ENCODE measurements at regions not wholly inside any gene's neighbourhood (a gene's known extent, or its start where the extent isn't known, plus 50 kb on each side); places are given as distances from the start of the nearest gene placed in this dataset.

DNA sequence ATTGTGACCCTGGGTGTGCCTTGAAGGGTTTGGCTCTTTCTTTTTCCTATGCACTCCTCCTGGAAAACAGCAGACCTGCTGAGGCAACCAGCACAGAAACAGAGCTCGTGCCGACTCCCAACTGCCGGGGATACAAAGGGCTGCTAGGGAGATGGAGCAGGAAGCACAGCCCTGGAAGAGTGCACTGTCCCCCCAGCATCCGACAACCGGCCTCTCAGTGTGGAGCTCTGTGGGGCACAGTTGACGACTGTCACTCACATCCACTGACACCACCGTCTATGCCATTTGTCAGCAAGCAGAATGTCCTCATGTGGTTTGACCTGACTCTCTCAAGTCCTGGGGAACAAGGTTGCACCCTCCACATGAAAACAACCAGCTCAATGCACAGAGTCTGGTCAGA is 290.4 kb downstream of the TNS1 start:
- 78 to 88% methylated on average over 7 of the region's 7 CpGs for WGBS, 2 donors
- DNase-seq: no peak
- intact Hi-C loops (cut with DNase I): loop anchor here (10.0 kb wide), 1 partner anchor 1028 kb away; no protein-coding TSS in a partner anchor

DNA sequence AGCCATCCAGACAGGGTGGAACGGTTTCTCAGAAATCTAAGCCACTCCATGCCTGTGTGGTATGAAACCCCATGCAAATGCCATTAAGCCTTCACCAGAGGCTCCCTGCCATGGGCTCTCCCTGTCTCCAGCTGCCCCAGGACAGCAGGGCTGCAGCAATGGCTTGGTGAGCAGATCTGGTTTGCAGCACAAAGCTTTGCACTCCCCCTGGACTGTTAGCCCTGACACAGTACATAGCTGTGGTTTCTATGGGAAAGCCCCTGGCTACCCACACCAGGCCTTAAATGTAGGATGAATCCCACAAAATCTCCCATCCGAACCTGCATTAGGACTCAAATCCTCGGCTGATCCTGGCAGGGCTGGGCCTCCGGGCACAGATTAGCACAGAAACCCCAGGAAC is 291.6 kb downstream of the TNS1 start:
- no peak for ATAC-seq
- 78 to 85% methylated on average over 4 of the region's 4 CpGs for WGBS, 2 donors

More for the DNA sequence above, 290.4 kb downstream of the TNS1 start:
- H3K27me3 ChIP-seq: no peaks in the 10 kb centered on the region
- no peak for ATAC-seq
- H3K9me3 ChIP-seq: no peaks in the 10 kb centered on the region
- no peak overlapping the region for H3K27ac ChIP-seq
- no peak for TF ChIP-seq CTCF (IDR thresholded peaks at IDR 0.05)
- no peak for TF ChIP-seq POLR2A (IDR thresholded peaks at IDR 0.05)
- no peaks in the 10 kb centered on the region for H3K4me1 ChIP-seq
- no peak overlapping the region for H3K4me3 ChIP-seq
- H3K36me3 ChIP-seq (replicated peaks in 1 of 2; ENCODE audit: insufficient read depth in 1 of 2, low read depth in 2 of 2): no peaks in the 10 kb centered on the region

DNA sequence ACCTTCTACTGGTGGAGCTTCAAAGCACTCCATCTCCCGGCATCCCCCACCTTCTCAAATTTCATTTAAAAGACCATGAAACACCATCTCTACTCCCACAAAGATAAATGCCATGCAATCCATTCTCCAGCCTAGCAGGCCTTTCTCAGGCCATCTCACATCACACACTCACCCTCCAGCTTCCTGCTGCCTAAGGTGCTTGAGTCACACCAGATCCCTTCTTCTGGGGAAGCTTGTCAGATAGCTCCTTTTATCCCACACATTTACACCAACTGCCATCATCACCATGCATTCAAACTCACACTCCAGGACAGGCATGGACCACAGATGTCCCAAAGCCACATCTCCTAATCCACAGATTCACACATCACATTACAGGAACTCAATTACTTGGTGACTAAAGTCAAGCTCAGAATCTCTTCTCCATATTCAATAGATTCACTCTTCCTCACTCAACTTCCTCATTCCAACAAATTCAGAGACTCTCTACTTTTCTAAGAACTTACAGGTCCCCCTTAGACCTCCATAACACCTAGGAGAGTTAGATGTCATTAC is 292.5 kb downstream of the TNS1 start:
- 79 to 88% methylated on average over 1 of the region's 1 CpG for WGBS, 2 donors
- no peak overlapping the region for H3K27ac ChIP-seq
- H3K36me3 ChIP-seq (replicated peaks in 1 of 2; ENCODE audit: insufficient read depth in 1 of 2, low read depth in 2 of 2): no peaks in the 10 kb centered on the region
- no peak for ATAC-seq
- no peaks in the 10 kb centered on the region for H3K9me3 ChIP-seq
- no peak overlapping the region for H3K4me3 ChIP-seq
- H3K27me3 ChIP-seq: no peaks in the 10 kb centered on the region
- intact Hi-C loops (cut with DNase I): loop anchor here (10.0 kb wide), 1 partner anchor 1025 kb away; no protein-coding TSS in a partner anchor
- DNase-seq: no peak
- no peaks in the 10 kb centered on the region for H3K4me1 ChIP-seq
- TF ChIP-seq CTCF (IDR thresholded peaks at IDR 0.05) (no peak), POLR2A (IDR thresholded peaks at IDR 0.05) (no peak)

More for the DNA sequence above, 291.6 kb downstream of the TNS1 start:
- TF ChIP-seq CTCF (IDR thresholded peaks at IDR 0.05) (no peak), POLR2A (IDR thresholded peaks at IDR 0.05) (no peak)
- no peak overlapping the region for H3K27ac ChIP-seq
- no peaks in the 10 kb centered on the region for H3K27me3 ChIP-seq
- no peaks in the 10 kb centered on the region for H3K36me3 ChIP-seq (replicated peaks in 1 of 2; ENCODE audit: insufficient read depth in 1 of 2, low read depth in 2 of 2)
- no peaks in the 10 kb centered on the region for H3K4me1 ChIP-seq
- intact Hi-C loops (cut with DNase I): loop anchor here (10.0 kb wide), 1 partner anchor 1026 kb away; no protein-coding TSS in a partner anchor
- H3K4me3 ChIP-seq: no peak overlapping the region
- no peaks in the 10 kb centered on the region for H3K9me3 ChIP-seq
- no peak for DNase-seq

GRCh38 chr2:217709478-217710210 is 293.2 kb downstream of the TNS1 start:
- Histone ChIP-seq H3K27ac (no peak overlapping the region), H3K27me3 (no peaks in the 10 kb centered on the region), H3K36me3 (replicated peaks in 1 of 2; ENCODE audit: insufficient read depth in 1 of 2, low read depth in 2 of 2) (no peaks in the 10 kb centered on the region), H3K4me3 (no peak overlapping the region), H3K9me3 (no peaks in the 10 kb centered on the region), H3K4me1 (no peaks in the 10 kb centered on the region)
- no peak for TF ChIP-seq CTCF (IDR thresholded peaks at IDR 0.05)
- no peak for TF ChIP-seq POLR2A (IDR thresholded peaks at IDR 0.05)
- intact Hi-C loops (cut with DNase I): loop anchor here (10.0 kb wide), 1 partner anchor 1025 kb away; no protein-coding TSS in a partner anchor
- WGBS, 2 donors: 78 to 83% methylated on average over 3 of the region's 3 CpGs
- DNase-seq (no peak), ATAC-seq (no peak)

Data from body of pancreas (tissue), 4 donors.